A549 (cell line): ENCODE measurements at regions not wholly inside any gene's neighbourhood (a gene's known extent, or its start where the extent isn't known, plus 50 kb on each side); places are given as distances from the start of the nearest gene placed in this dataset.

Source experiments
- EHF ChIP-seq: fragments of 250-450 bp; sonication (Bioruptor Pico); IDR thresholded peaks from 2 replicates; pipeline ENCODE4 v1.5.0; 2020; ENCODE audit warnings: mild to moderate bottlenecking
- FOSB ChIP-seq: fragments of 250-450 bp; sonication (Bioruptor Pico); IDR thresholded peaks from 2 replicates; pipeline ENCODE4 v1.5.0; 2020; ENCODE audit warnings: mild to moderate bottlenecking, moderate library complexity
- FOSL2 ChIP-seq, 2 experiments: fragments of 450-650 bp in 1 of 2; fragments of >200 bp in 1 of 2; sonication (Bioruptor Twin) in 1 of 2; formaldehyde crosslinking; IDR thresholded peaks; 2 replicates each; pipeline versions ENCODE4 v1.5.0 to v1.6.1; 2016 to 2020; ENCODE audit warnings: mild to moderate bottlenecking in 1 of 2, moderate library complexity in 1 of 2
- GATA3 ChIP-seq: IDR thresholded peaks from 2 replicates; pipeline ENCODE4 v1.6.1; 2012; ENCODE audit warnings: borderline replicate concordance
- HOXB13 ChIP-seq: fragments of 250-450 bp; sonication (Bioruptor Pico); IDR thresholded peaks from 2 replicates; pipeline ENCODE4 v1.5.0; 2020; ENCODE audit warnings: low read depth, mild to moderate bottlenecking, moderate library complexity
- HOXB5 ChIP-seq: fragments of 250-450 bp; sonication (Bioruptor Pico); IDR thresholded peaks from 2 replicates; pipeline ENCODE4 v1.5.0; 2020; ENCODE audit warnings: mild to moderate bottlenecking, moderate library complexity
- JUN ChIP-seq, 2 experiments: fragments of >200 bp; sonication (Bioruptor Twin); formaldehyde crosslinking; IDR thresholded peaks; 2 replicates in 1 of 2; 3 replicates in 1 of 2; pipeline ENCODE4 v1.6.1; 2016 to 2017
- JUNB ChIP-seq: fragments of >200 bp; sonication (Bioruptor Twin); formaldehyde crosslinking; IDR thresholded peaks from 2 replicates; pipeline ENCODE4 v1.6.1; 2016
- KDM5A ChIP-seq: fragments of 200-600 bp; sonication (generic); IDR thresholded peaks from 2 replicates; pipeline ENCODE4 v1.6.1; 2016; ENCODE audit warnings: antibody characterized with exemption, mild to moderate bottlenecking
- MAFK ChIP-seq: fragments of 450-650 bp; IDR thresholded peaks from 2 replicates; pipeline ENCODE4 v1.6.1; 2014; ENCODE audit not compliant: partially characterized antibody
- MAZ ChIP-seq: fragments of 150-350 bp; IDR thresholded peaks from 2 replicates; pipeline ENCODE4 v1.6.1; 2014; ENCODE audit warnings: antibody characterized with exemption, low read depth, low read length, borderline replicate concordance
- MYC ChIP-seq: IDR thresholded peaks from 2 replicates; pipeline ENCODE4 v1.6.1; 2012; ENCODE audit warnings: mild to moderate bottlenecking, inconsistent platforms, low read length, improper control_type of control experiment, borderline replicate concordance
- NR3C1 ChIP-seq: fragments of >200 bp; sonication (Bioruptor Twin); formaldehyde crosslinking; IDR thresholded peaks from 3 replicates; pipeline ENCODE4 v1.6.1; 2017
- POLR2AphosphoS2 ChIP-seq: conservative IDR thresholded peaks from 2 replicates; pipeline ENCODE4 v1.6.1; 2012; ENCODE audit warnings: low read length, improper control_type of control experiment, inconsistent platforms
- RARB ChIP-seq: fragments of 250-450 bp; sonication (Bioruptor Pico); IDR thresholded peaks from 2 replicates; pipeline ENCODE4 v1.8.0; 2021; ENCODE audit warnings: mild to moderate bottlenecking, moderate library complexity
- RCOR1 ChIP-seq: fragments of 150-350 bp; IDR thresholded peaks from 2 replicates; pipeline ENCODE4 v1.6.1; 2014; ENCODE audit warnings: antibody characterized with exemption, low read length, low read depth
- RNF2 ChIP-seq: fragments of 200-600 bp; sonication (generic); IDR thresholded peaks from 2 replicates; pipeline ENCODE4 v1.6.1; 2016; ENCODE audit warnings: low read depth, mild to moderate bottlenecking, antibody characterized with exemption, moderate library complexity, borderline replicate concordance
- SREBF2 ChIP-seq: fragments of 450-650 bp; IDR thresholded peaks from 2 replicates; pipeline ENCODE4 v1.6.1; 2014; ENCODE audit warnings: mild to moderate bottlenecking, moderate library complexity
- TP53 ChIP-seq: fragments of 250-450 bp; sonication (Bioruptor Pico); IDR thresholded peaks from 2 replicates; pipeline ENCODE4 v1.5.0; 2021; ENCODE audit warnings: mild to moderate bottlenecking, moderate library complexity
- ZC3H11A ChIP-seq: fragments of 450-650 bp; IDR thresholded peaks from 2 replicates; pipeline ENCODE4 v1.6.1; 2014; ENCODE audit warnings: antibody characterized with exemption, mild to moderate bottlenecking
- ZNF302 ChIP-seq: fragments of 250-450 bp; sonication (Bioruptor Pico); IDR thresholded peaks from 2 replicates; pipeline ENCODE4 v1.9.0; 2021; ENCODE audit warnings: inconsistent platforms, mild to moderate bottlenecking, moderate library complexity
- ZSCAN20 ChIP-seq: fragments of 250-450 bp; sonication (Bioruptor Pico); IDR thresholded peaks from 2 replicates; pipeline ENCODE4 v1.8.0; 2022; ENCODE audit warnings: mild to moderate bottlenecking, moderate library complexity
- TF ChIP-seq, protein P1 (sequence below): fragments of >200 bp; sonication (Bioruptor Twin); formaldehyde crosslinking; IDR thresholded peaks from 2 replicates; pipeline ENCODE4 v1.6.1; 2016
- TF ChIP-seq, protein P2 (sequence below): fragments of 200-600 bp; sonication (generic); IDR thresholded peaks from 2 replicates; pipeline ENCODE4 v1.6.1; 2016; ENCODE audit warnings: antibody characterized with exemption, mild to moderate bottlenecking, moderate library complexity
- TF ChIP-seq, protein P3 (sequence below): IDR thresholded peaks from 2 replicates; pipeline ENCODE4 v1.6.1; 2012
- TF ChIP-seq, protein P4 (sequence below): fragments of 250-450 bp; sonication (Bioruptor Pico); IDR thresholded peaks from 2 replicates; pipeline ENCODE4 v1.5.0; 2021; ENCODE audit warnings: mild to moderate bottlenecking, moderate library complexity, borderline replicate concordance
- TF ChIP-seq, protein P5 (sequence below): fragments of 250-450 bp; sonication (Bioruptor Pico); IDR thresholded peaks from 2 replicates; pipeline ENCODE4 v1.5.0; 2020; ENCODE audit warnings: low read depth, mild to moderate bottlenecking, moderate library complexity

DNA sequence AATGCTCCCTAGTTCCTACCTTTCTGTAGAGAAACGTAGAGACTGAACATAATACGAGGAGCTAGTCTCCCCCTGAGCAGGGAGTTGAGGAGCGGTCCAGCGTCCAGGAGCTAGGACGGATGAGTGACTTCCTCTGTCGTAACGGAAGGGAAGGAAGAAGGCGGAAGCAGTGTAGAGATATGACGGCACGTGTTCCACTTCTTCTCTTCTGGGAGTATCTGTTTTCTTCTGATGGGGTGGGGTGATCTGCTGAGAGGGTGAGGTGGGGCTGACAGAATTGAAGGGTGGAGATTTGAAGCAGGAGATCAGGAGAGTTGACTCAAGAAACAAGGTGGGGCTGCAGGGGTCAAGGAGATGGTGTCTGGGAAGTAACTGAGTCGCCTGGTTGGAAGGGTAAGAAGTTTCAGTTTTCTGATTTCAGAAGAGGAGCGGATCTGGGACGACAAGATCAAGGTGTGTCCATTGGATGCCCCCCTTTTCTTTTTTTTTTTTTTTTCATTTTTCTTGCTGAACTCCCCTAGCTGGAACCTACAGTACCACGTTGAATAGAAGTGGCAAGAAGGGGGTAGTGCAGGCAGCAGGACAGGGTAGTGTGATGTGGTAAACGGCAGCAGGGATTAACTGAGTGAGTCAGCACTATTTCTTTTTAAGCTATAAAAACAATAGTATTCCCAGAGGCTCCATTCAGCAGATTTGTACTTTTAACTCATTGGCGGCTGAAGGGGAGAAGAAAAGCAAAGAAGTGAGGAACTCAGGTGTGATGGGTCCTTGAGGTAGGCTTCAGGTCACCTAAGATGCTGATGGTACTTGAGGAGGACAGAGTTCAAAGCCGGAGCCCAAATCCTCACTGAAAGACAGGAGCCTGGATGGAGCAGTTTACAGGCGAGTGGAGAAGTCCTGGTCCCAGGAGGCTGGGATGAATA is 50.8 kb upstream of the SETD7 start (continued):
- TF ChIP-seq, protein P1, sequence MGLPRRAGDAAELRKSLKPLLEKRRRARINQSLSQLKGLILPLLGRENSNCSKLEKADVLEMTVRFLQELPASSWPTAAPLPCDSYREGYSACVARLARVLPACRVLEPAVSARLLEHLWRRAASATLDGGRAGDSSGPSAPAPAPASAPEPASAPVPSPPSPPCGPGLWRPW, result no peak
- TF ChIP-seq FOSL2 (IDR thresholded peaks at IDR 0.05), result no peak
- TF ChIP-seq FOSL2 (CRISPR knock-in tag; IDR thresholded peaks at IDR 0.05), result peak; percentile 34; the same call in 1 of the 2 replicates
- no peak for TF ChIP-seq KDM5A
- TF ChIP-seq, protein P2, sequence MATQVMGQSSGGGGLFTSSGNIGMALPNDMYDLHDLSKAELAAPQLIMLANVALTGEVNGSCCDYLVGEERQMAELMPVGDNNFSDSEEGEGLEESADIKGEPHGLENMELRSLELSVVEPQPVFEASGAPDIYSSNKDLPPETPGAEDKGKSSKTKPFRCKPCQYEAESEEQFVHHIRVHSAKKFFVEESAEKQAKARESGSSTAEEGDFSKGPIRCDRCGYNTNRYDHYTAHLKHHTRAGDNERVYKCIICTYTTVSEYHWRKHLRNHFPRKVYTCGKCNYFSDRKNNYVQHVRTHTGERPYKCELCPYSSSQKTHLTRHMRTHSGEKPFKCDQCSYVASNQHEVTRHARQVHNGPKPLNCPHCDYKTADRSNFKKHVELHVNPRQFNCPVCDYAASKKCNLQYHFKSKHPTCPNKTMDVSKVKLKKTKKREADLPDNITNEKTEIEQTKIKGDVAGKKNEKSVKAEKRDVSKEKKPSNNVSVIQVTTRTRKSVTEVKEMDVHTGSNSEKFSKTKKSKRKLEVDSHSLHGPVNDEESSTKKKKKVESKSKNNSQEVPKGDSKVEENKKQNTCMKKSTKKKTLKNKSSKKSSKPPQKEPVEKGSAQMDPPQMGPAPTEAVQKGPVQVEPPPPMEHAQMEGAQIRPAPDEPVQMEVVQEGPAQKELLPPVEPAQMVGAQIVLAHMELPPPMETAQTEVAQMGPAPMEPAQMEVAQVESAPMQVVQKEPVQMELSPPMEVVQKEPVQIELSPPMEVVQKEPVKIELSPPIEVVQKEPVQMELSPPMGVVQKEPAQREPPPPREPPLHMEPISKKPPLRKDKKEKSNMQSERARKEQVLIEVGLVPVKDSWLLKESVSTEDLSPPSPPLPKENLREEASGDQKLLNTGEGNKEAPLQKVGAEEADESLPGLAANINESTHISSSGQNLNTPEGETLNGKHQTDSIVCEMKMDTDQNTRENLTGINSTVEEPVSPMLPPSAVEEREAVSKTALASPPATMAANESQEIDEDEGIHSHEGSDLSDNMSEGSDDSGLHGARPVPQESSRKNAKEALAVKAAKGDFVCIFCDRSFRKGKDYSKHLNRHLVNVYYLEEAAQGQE, result no peak
- TF ChIP-seq, protein P3, sequence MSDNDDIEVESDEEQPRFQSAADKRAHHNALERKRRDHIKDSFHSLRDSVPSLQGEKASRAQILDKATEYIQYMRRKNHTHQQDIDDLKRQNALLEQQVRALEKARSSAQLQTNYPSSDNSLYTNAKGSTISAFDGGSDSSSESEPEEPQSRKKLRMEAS, result peak; percentile 93
- no peak for TF ChIP-seq EHF (CRISPR knock-in tag)
- peak; percentile 99 for TF ChIP-seq MAFK
- no peak for TF ChIP-seq ZSCAN20 (CRISPR knock-in tag)
- no peak for TF ChIP-seq MAZ
- no peak for TF ChIP-seq POLR2AphosphoS2
- no peak for TF ChIP-seq HOXB13 (CRISPR knock-in tag)
- TF ChIP-seq SREBF2, result no peak
- TF ChIP-seq FOSB (CRISPR knock-in tag), result no peak
- TF ChIP-seq NR3C1, result no peak
- peak; percentile 41 for TF ChIP-seq MYC
- TF ChIP-seq ZNF302 (CRISPR knock-in tag), result no peak
- no peak for TF ChIP-seq ZC3H11A
- no peak for TF ChIP-seq GATA3
- TF ChIP-seq RCOR1, result no peak
- TF ChIP-seq, protein P4, sequence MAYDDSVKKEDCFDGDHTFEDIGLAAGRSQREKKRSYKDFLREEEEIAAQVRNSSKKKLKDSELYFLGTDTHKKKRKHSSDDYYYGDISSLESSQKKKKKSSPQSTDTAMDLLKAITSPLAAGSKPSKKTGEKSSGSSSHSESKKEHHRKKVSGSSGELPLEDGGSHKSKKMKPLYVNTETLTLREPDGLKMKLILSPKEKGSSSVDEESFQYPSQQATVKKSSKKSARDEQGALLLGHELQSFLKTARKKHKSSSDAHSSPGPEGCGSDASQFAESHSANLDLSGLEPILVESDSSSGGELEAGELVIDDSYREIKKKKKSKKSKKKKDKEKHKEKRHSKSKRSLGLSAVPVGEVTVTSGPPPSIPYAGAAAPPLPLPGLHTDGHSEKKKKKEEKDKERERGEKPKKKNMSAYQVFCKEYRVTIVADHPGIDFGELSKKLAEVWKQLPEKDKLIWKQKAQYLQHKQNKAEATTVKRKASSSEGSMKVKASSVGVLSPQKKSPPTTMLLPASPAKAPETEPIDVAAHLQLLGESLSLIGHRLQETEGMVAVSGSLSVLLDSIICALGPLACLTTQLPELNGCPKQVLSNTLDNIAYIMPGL (CRISPR knock-in tag), result no peak
- no peak for TF ChIP-seq TP53 (CRISPR knock-in tag)
- no peak for TF ChIP-seq RARB (CRISPR knock-in tag)
- TF ChIP-seq HOXB5, result no peak
- TF ChIP-seq JUN (IDR thresholded peaks at IDR 0.05), result peak in 1 of 2 experiments; percentile 47; a peak in 1 of 5 replicates
- TF ChIP-seq, protein P5, sequence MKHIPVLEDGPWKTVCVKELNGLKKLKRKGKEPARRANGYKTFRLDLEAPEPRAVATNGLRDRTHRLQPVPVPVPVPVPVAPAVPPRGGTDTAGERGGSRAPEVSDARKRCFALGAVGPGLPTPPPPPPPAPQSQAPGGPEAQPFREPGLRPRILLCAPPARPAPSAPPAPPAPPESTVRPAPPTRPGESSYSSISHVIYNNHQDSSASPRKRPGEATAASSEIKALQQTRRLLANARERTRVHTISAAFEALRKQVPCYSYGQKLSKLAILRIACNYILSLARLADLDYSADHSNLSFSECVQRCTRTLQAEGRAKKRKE, result no peak
- no peak for TF ChIP-seq JUNB
- no peak for TF ChIP-seq RNF2
